NB4 (cell line): ENCODE measurements at regions not wholly inside any gene's neighbourhood (a gene's known extent, or its start where the extent isn't known, plus 50 kb on each side); places are given as distances from the start of the nearest gene placed in this dataset.

Source experiments
- DNase-seq: peaks from one replicate; pipeline ENCODE4 v3.0.0; 2010; ENCODE audit warnings: low read depth
- H3K4me3 ChIP-seq: one replicate; pipeline ENCODE4 v1.5.1; 2011; ENCODE audit warnings: mild to moderate bottlenecking, low read depth, low read length, moderate library complexity
- MYC ChIP-seq: IDR thresholded peaks from 2 replicates; pipeline ENCODE4 v1.6.1; 2011; ENCODE audit warnings: low read depth, low read length
- POLR2A ChIP-seq: IDR thresholded peaks from 2 replicates; pipeline ENCODE4 v1.6.1; 2011; ENCODE audit warnings: mild to moderate bottlenecking; ENCODE audit not compliant: insufficient read length; ENCODE audit errors: extremely low read depth
- TF ChIP-seq, protein P1 (sequence below): IDR thresholded peaks from one replicate; pipeline ENCODE4 v1.5.1; 2012; ENCODE audit warnings: low read depth, low read length
- TF ChIP-seq, protein P2 (sequence below): IDR thresholded peaks from 2 replicates; pipeline ENCODE4 v1.6.1; 2011; ENCODE audit warnings: low read depth, low read length

DNA sequence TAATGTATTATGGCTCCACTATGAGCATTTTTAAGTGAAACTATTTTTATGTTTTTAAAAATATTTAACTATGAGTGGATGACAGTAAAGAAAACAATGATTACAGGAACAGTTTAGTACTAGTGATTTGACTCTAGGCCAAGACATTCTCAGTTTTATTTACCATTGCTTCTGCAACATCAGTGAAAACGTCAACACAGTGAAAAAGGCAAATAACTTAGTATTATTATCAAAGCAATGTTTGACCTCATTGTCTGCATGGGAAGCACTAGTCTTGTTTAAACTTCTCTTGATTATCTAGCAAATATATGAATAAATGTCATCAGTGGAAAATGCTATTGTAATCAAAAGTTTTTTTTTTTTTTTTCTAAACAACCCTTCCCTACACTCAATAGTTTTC is 165.0 kb downstream of the HTR1B start:
- no peak for DNase-seq
- H3K4me3 ChIP-seq = no peak overlapping the region
- TF ChIP-seq POLR2A (no peak), MYC (no peak)
- TF ChIP-seq, protein P1, sequence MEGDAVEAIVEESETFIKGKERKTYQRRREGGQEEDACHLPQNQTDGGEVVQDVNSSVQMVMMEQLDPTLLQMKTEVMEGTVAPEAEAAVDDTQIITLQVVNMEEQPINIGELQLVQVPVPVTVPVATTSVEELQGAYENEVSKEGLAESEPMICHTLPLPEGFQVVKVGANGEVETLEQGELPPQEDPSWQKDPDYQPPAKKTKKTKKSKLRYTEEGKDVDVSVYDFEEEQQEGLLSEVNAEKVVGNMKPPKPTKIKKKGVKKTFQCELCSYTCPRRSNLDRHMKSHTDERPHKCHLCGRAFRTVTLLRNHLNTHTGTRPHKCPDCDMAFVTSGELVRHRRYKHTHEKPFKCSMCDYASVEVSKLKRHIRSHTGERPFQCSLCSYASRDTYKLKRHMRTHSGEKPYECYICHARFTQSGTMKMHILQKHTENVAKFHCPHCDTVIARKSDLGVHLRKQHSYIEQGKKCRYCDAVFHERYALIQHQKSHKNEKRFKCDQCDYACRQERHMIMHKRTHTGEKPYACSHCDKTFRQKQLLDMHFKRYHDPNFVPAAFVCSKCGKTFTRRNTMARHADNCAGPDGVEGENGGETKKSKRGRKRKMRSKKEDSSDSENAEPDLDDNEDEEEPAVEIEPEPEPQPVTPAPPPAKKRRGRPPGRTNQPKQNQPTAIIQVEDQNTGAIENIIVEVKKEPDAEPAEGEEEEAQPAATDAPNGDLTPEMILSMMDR = no peak
- TF ChIP-seq, protein P2, sequence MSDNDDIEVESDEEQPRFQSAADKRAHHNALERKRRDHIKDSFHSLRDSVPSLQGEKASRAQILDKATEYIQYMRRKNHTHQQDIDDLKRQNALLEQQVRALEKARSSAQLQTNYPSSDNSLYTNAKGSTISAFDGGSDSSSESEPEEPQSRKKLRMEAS = no peak

DNA sequence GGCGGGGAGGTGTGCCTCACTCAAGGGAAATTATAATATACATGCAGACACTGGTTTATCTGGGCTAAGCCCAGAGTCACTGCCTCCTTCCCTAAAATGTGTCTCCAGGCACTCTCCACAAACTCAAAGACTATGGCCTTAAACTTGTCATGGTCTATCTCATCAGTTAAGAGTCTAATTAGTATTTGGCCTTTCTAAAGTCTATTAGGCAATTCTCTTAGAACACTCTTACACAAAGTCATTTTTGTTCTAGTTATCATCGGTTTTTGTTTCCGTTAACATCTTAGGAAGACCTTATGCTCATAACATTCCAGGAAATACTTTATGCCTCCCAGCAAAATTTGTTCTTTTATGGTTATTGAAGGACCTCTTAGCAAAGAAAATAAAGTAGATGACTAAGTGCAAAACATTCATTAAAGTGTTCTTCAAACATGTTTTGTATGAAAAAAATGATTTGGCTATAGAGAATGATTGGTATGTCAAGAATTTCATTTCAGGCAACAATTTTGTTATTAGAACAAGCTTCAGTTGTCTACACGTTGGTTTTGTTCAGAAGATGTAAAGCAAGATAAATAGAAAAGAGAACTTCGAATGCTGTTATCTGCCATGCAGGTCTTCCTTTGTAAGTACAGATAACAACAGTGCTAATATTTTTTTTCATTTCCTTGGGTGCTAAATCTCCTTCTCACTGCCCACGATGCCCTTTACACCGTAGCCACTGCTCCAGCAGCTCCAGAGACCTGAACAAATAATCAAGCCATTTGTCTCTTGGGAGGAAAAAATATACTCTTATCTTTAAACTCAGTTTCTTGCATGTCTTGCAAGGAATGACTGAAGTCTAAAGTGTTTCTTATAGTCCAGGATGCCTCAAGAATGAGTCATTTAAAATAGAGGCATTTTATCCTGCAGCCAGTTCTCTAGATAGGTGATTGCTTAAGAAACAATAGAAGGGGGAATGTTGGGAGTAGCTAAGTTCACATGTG is 170.4 kb downstream of the HTR1B start:
- DNase-seq = no peak
- TF ChIP-seq, protein P1 = no peak
- TF ChIP-seq MYC = no peak
- TF ChIP-seq, protein P2 = no peak
- no peak for TF ChIP-seq POLR2A
- no peak overlapping the region for H3K4me3 ChIP-seq

DNA sequence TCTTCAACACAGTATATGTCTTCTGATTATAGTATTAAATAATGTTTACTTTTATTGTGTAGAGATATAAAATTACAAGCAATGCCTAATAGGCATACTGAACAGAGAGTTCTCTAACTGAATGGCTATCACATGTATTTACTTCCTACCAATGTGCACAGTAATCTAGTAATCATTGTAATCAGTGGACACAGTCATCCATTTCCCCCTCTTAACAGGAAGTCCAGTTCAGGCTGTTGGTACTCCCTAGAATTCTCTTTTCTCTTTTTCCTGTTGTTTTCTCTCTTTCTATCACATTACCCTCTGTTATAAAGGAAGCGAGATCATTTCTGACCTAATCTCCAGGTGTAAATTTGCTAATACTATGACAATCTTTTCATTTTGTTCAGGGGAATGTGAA is 172.5 kb downstream of the HTR1B start:
- H3K4me3 ChIP-seq = no peak overlapping the region
- DNase-seq = no peak
- TF ChIP-seq, protein P1 = no peak
- TF ChIP-seq MYC (no peak), POLR2A (no peak)
- TF ChIP-seq, protein P2 = no peak

DNA sequence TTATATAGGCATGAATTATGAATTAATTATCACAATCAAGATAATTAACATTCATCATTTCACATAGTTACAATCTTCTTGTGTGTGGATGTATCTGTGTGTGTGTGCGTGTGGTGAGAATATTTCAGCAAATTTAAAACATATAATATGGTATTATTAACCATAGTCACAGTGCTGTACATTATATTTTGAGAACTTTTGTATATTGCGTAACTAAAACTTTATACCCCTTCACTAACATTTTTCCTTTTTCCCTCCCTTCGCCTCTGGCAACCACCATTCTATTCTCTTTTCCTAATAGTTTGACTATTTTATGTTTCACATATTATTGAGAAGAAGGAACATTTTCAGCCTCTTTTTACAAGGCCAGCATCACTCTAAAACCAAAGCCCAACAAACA is 176.8 kb downstream of the HTR1B start:
- no peak overlapping the region for H3K4me3 ChIP-seq
- DNase-seq = no peak
- no peak for TF ChIP-seq MYC
- TF ChIP-seq, protein P2 = no peak
- TF ChIP-seq POLR2A = no peak
- TF ChIP-seq, protein P1 = no peak

DNA sequence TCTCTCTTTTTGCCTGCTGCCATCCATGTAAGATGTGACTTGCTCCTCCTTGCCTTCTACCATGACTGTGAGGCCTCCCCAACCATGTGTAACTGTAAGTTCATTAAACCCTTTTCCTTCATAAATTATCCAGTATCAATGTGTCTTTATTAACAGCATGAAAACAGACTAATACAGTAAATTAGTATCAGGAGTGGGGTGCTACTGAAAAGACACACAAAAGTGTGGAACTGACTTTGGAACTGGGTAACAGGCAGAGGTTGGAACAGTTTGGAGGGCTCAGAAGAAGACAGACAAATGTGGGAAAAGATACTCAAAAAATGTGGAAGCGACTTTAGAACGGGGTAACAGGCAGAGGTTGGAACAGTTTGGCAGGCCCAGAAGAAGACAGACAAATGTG is 189.4 kb downstream of the HTR1B start:
- no peak for TF ChIP-seq MYC
- TF ChIP-seq, protein P1 = no peak
- no peak for TF ChIP-seq POLR2A
- TF ChIP-seq, protein P2 = no peak

More for the DNA sequence above, 189.4 kb downstream of the HTR1B start:
- no peak overlapping the region for H3K4me3 ChIP-seq
- no peak for DNase-seq
